Thoracic aorta (tissue), 2 donors: ENCODE measurements at regions not wholly inside any gene's neighbourhood (a gene's known extent, or its start where the extent isn't known, plus 50 kb on each side); places are given as distances from the start of the nearest gene placed in this dataset.
"Not testable (repeated sequence)": the region's sequence is repeated elsewhere in the genome, so short reads cannot be mapped to it uniquely, and the experiment has no call there.

ENCODE experiments used
- ATAC-seq: fragments of 150-250 bp; one replicate; pipeline ENCODE4 v1.8.0; 2017; ENCODE audit warnings: low read depth; ENCODE audit not compliant: insufficient number of reproducible peaks, low FRiP score
- DNase-seq: peaks from one replicate; pipeline ENCODE4 v3.0.0-alpha.2; 2020; ENCODE audit warnings: low spot score
- H3K27ac ChIP-seq, 2 donors: fragments of 200-600 bp; sonication (generic); 1 replicate in 1 of 2; 2 replicates in 1 of 2; pipeline ENCODE4 v1.5.1; 2016; ENCODE audit warnings: mild to moderate bottlenecking in 2 of 2, moderate library complexity in 2 of 2
- H3K27me3 ChIP-seq: fragments of 200-600 bp; sonication (generic); replicated peaks from 2 replicates; pipeline ENCODE4 v1.6.0; 2016; ENCODE audit warnings: mild to moderate bottlenecking; ENCODE audit not compliant: insufficient read depth
- H3K36me3 ChIP-seq: fragments of 200-600 bp; sonication (generic); one replicate; pipeline ENCODE4 v1.5.1; 2016
- H3K4me1 ChIP-seq, 2 donors: fragments of 200-600 bp; sonication (generic); 1 replicate in 1 of 2; 2 replicates in 1 of 2; pipeline versions ENCODE4 v1.5.1 to v1.6.0; 2016; ENCODE audit warnings: low read depth in 2 of 2, mild to moderate bottlenecking in 1 of 2; ENCODE audit not compliant: control insufficient read depth in 1 of 2
- H3K4me3 ChIP-seq: fragments of 200-600 bp; sonication (generic); 2 replicates; pipeline ENCODE4 v1.5.1; 2016; ENCODE audit warnings: mild to moderate bottlenecking
- H3K9me3 ChIP-seq: fragments of 200-600 bp; sonication (generic); 2 replicates; pipeline ENCODE4 v1.5.1; 2016
- CTCF ChIP-seq: fragments of 200-600 bp; sonication (generic); IDR thresholded peaks from one replicate; pipeline ENCODE4 v1.5.1; 2019; ENCODE audit warnings: antibody characterized with exemption

- no peak for TF ChIP-seq CTCF
- Histone ChIP-seq H3K4me1 (no peaks in the 10 kb centered on the region), H3K27ac (no peak overlapping the region), H3K4me3 (no peak overlapping the region), H3K27me3 (no peaks in the 10 kb centered on the region), H3K9me3 (no peaks in the 10 kb centered on the region), H3K36me3 (no peaks in the 10 kb centered on the region)
- DNase-seq (no peak), ATAC-seq (no peak)
Observed at GRCh38 chr1:30225357-30225756, 498.0 kb downstream of the MATN1 start.

GRCh38 chr1:30219675-30220074 is 503.7 kb downstream of the MATN1 start:
- no peak overlapping the region for H3K27ac ChIP-seq

GRCh38 chr1:30218438-30218837 is 504.9 kb downstream of the MATN1 start:
- H3K9me3 ChIP-seq, result no peaks in the 10 kb centered on the region
- no peak overlapping the region for H3K4me3 ChIP-seq
- no peak for TF ChIP-seq CTCF
- no peaks in the 10 kb centered on the region for H3K4me1 ChIP-seq
- no peak for DNase-seq
- no peak overlapping the region for H3K27ac ChIP-seq
- no peaks in the 10 kb centered on the region for H3K36me3 ChIP-seq
- ATAC-seq, result no peak
- no peaks in the 10 kb centered on the region for H3K27me3 ChIP-seq

More at GRCh38 chr1:30219675-30220074, 503.7 kb downstream of the MATN1 start:
- Histone ChIP-seq H3K27me3 (no peaks in the 10 kb centered on the region), H3K9me3 (no peaks in the 10 kb centered on the region), H3K4me3 (no peak overlapping the region), H3K36me3 (no peaks in the 10 kb centered on the region), H3K4me1 (no peaks in the 10 kb centered on the region)
- DNase-seq (no peak), ATAC-seq (no peak)
- no peak for TF ChIP-seq CTCF

GRCh38 chr1:30216602-30217001 is 506.8 kb downstream of the MATN1 start:
- Histone ChIP-seq H3K27ac (no peak overlapping the region), H3K4me3 (no peak overlapping the region), H3K36me3 (no peaks in the 10 kb centered on the region), H3K9me3 (no peaks in the 10 kb centered on the region), H3K4me1 (no peaks in the 10 kb centered on the region), H3K27me3 (no peaks in the 10 kb centered on the region)
- no peak for DNase-seq
- ATAC-seq, result no peak
- TF ChIP-seq CTCF, result no peak

- Histone ChIP-seq H3K36me3 (no peaks in the 10 kb centered on the region), H3K9me3 (no peaks in the 10 kb centered on the region), H3K4me3 (no peak overlapping the region), H3K4me1 (no peaks in the 10 kb centered on the region), H3K27me3 (no peaks in the 10 kb centered on the region), H3K27ac (no peak overlapping the region)
- ATAC-seq (no peak), DNase-seq (no peak)
- TF ChIP-seq CTCF, result no peak
Observed at GRCh38 chr1:30213936-30214335, 509.4 kb downstream of the MATN1 start.

GRCh38 chr1:30207962-30208361 is 515.4 kb downstream of the MATN1 start:
- not testable (repeated sequence) for ATAC-seq, H3K27ac ChIP-seq, H3K4me3 ChIP-seq, H3K4me1 ChIP-seq, H3K27me3 ChIP-seq, H3K36me3 ChIP-seq, H3K9me3 ChIP-seq, DNase-seq

- ATAC-seq, H3K27ac ChIP-seq, H3K4me1 ChIP-seq, DNase-seq, H3K9me3 ChIP-seq, H3K27me3 ChIP-seq, H3K4me3 ChIP-seq, H3K36me3 ChIP-seq: not testable (repeated sequence)
Observed at GRCh38 chr1:30206631-30207030, 516.8 kb downstream of the MATN1 start.

- H3K27ac ChIP-seq, result not testable (repeated sequence)
Observed at GRCh38 chr1:30204916-30205315, 518.5 kb downstream of the MATN1 start.

More at GRCh38 chr1:30204916-30205315, 518.5 kb downstream of the MATN1 start:
- not testable (repeated sequence) for H3K4me3 ChIP-seq, DNase-seq, H3K27me3 ChIP-seq, H3K9me3 ChIP-seq, H3K4me1 ChIP-seq, H3K36me3 ChIP-seq, ATAC-seq
